ENCODE measurements at regions not wholly inside any gene's neighbourhood (a gene's known extent, or its start where the extent isn't known, plus 50 kb on each side); places are given as distances from the start of the nearest gene placed in this dataset.

DNA sequence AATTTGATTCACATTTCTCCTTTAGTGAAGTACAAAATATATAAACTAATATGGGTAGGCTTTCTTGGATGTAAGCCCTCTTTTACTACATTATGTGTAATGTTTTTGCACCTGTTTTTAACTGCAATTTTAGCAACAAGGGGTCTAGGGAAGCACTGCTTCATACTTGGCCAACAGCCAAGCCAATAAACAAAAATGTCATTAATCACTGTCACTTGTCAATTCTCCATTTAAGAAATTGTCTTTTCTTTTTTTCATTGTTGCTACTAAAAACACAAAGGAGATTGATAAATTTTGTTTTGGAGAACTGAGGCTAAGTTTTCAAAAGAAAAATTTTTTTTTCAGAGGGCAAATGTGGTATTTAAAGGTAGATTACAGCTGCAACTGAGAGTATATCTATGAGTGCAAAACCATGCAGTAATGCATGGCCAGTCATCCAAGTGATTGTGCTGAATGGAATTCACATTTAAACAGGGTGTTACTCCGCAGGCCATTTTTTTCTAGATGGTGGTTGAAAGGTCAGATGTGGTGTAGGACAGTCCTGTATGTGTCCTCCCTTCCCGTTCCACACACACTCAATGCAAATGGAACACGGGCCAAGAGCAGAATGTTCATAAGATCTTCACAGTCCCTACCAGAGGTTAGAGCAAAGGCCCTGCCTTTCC, 503.0 kb upstream of the LMO3 start:
- DNase-seq (ENCODE audit: low read depth, low spot score) (no peak), ATAC-seq (no peak)
- H3K4me1 ChIP-seq (ENCODE audit: control insufficient read depth, insufficient read depth, low read length) = no peaks in the 10 kb centered on the region
- no peaks in the 10 kb centered on the region for H3K36me3 ChIP-seq (ENCODE audit: control insufficient read depth, insufficient read depth, low read length)
- TF ChIP-seq POLR2AphosphoS5 (IDR thresholded peaks at IDR 0.05; ENCODE audit: low read depth, low read length) (no peak), SIN3A (IDR thresholded peaks at IDR 0.05; ENCODE audit: borderline replicate concordance, insufficient read depth, low read depth, low read length) (no peak), TCF7L2 (IDR thresholded peaks at IDR 0.05; ENCODE audit: low read depth, low read length) (no peak)
- TF ChIP-seq, protein P1, sequence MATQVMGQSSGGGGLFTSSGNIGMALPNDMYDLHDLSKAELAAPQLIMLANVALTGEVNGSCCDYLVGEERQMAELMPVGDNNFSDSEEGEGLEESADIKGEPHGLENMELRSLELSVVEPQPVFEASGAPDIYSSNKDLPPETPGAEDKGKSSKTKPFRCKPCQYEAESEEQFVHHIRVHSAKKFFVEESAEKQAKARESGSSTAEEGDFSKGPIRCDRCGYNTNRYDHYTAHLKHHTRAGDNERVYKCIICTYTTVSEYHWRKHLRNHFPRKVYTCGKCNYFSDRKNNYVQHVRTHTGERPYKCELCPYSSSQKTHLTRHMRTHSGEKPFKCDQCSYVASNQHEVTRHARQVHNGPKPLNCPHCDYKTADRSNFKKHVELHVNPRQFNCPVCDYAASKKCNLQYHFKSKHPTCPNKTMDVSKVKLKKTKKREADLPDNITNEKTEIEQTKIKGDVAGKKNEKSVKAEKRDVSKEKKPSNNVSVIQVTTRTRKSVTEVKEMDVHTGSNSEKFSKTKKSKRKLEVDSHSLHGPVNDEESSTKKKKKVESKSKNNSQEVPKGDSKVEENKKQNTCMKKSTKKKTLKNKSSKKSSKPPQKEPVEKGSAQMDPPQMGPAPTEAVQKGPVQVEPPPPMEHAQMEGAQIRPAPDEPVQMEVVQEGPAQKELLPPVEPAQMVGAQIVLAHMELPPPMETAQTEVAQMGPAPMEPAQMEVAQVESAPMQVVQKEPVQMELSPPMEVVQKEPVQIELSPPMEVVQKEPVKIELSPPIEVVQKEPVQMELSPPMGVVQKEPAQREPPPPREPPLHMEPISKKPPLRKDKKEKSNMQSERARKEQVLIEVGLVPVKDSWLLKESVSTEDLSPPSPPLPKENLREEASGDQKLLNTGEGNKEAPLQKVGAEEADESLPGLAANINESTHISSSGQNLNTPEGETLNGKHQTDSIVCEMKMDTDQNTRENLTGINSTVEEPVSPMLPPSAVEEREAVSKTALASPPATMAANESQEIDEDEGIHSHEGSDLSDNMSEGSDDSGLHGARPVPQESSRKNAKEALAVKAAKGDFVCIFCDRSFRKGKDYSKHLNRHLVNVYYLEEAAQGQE (IDR thresholded peaks at IDR 0.05; ENCODE audit: insufficient read depth in 1 of 2, low read depth in 2 of 2, low read length in 1 of 2) = no peak
- TF ChIP-seq, protein P2, sequence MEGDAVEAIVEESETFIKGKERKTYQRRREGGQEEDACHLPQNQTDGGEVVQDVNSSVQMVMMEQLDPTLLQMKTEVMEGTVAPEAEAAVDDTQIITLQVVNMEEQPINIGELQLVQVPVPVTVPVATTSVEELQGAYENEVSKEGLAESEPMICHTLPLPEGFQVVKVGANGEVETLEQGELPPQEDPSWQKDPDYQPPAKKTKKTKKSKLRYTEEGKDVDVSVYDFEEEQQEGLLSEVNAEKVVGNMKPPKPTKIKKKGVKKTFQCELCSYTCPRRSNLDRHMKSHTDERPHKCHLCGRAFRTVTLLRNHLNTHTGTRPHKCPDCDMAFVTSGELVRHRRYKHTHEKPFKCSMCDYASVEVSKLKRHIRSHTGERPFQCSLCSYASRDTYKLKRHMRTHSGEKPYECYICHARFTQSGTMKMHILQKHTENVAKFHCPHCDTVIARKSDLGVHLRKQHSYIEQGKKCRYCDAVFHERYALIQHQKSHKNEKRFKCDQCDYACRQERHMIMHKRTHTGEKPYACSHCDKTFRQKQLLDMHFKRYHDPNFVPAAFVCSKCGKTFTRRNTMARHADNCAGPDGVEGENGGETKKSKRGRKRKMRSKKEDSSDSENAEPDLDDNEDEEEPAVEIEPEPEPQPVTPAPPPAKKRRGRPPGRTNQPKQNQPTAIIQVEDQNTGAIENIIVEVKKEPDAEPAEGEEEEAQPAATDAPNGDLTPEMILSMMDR (IDR thresholded peaks at IDR 0.05) = no peak
- ChIA-PET POLR2A (no interaction called here), CTCF (no interaction called here)
- in situ Hi-C loops (cut with HindIII; ENCODE audit: low pct_unique_long_range_greater_than_20kb, low sequenced_read_pairs) = no loop called here
- no TSS peak for BruUV-seq (replicated peaks)
- no peak overlapping the region for H3K4me3 ChIP-seq (ENCODE audit: low read depth in 2 of 2, low read length in 2 of 2)
- intact Hi-C loops (cut with micrococcal nuclease; ENCODE audit: unreplicated experiment) = no loop called here
- no peak overlapping the region for H3K27ac ChIP-seq (ENCODE audit: low read length)
- H3K9me3 ChIP-seq (ENCODE audit: control insufficient read depth, insufficient read depth, low read depth, low read length) = no peaks in the 10 kb centered on the region
- H3K27me3 ChIP-seq (ENCODE audit: control insufficient read depth, insufficient read depth, low read length) = no peaks in the 10 kb centered on the region

DNA sequence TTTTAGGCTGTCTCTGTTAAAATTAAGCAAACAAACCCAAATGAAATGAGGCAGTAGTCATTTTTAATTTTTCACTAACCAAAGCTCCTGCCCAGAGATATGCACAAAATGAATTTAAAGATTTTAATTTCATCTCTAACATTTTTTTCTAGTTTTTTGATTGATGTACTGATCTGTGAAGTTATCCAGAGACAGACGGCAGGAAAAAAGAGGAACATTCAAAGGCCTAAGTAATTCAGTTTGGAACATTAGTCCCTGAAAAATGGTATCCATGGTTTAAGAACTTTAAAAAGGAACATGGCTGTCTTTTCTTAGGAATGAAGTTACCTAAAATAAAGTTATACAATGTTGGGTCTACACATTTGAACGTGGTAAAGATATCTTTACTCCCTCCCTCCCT, 498.8 kb upstream of the LMO3 start:
- Histone ChIP-seq H3K27ac (ENCODE audit: low read length) (no peak overlapping the region), H3K4me1 (ENCODE audit: control insufficient read depth, insufficient read depth, low read length) (no peaks in the 10 kb centered on the region), H3K36me3 (ENCODE audit: control insufficient read depth, insufficient read depth, low read length) (no peaks in the 10 kb centered on the region), H3K4me3 (ENCODE audit: low read depth in 2 of 2, low read length in 2 of 2) (no peak overlapping the region), H3K27me3 (ENCODE audit: control insufficient read depth, insufficient read depth, low read length) (no peaks in the 10 kb centered on the region), H3K9me3 (ENCODE audit: control insufficient read depth, insufficient read depth, low read depth, low read length) (no peaks in the 10 kb centered on the region)
- ChIA-PET POLR2A (no interaction called here), CTCF (no interaction called here)
- ATAC-seq = no peak
- intact Hi-C loops (cut with micrococcal nuclease; ENCODE audit: unreplicated experiment) = no loop called here
- no peak for DNase-seq (ENCODE audit: low read depth, low spot score)
- TF ChIP-seq, protein P2 (IDR thresholded peaks at IDR 0.05) = no peak
- TF ChIP-seq POLR2AphosphoS5 (IDR thresholded peaks at IDR 0.05; ENCODE audit: low read depth, low read length) = no peak
- no peak for TF ChIP-seq SIN3A (IDR thresholded peaks at IDR 0.05; ENCODE audit: borderline replicate concordance, insufficient read depth, low read depth, low read length)
- no peak for TF ChIP-seq TCF7L2 (IDR thresholded peaks at IDR 0.05; ENCODE audit: low read depth, low read length)
- TF ChIP-seq, protein P1 (IDR thresholded peaks at IDR 0.05; ENCODE audit: insufficient read depth in 1 of 2, low read depth in 2 of 2, low read length in 1 of 2) = no peak
- in situ Hi-C loops (cut with HindIII; ENCODE audit: low pct_unique_long_range_greater_than_20kb, low sequenced_read_pairs) = no loop called here
- BruUV-seq (replicated peaks) = no TSS peak

All from Panc1 (cell line).